ENCODE measurements at regions not wholly inside any gene's neighbourhood (a gene's known extent, or its start where the extent isn't known, plus 50 kb on each side); places are given as distances from the start of the nearest gene placed in this dataset.

DNA sequence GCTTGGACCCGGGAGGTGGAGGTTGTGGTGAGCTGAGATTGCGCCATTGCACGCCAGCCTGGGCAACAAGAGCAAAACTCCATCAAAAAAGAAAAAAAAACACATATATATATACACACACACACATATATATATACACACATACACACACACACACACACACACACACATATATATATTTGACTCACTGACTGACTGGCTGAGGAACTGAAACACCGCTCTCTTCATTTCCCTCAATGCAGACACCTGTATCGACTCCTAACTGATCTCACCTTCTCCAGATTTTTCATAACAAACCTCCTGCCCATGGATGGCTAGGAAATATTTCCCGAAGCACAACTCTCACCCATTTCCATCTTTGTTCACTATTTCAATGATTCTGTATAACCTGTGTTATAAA lies 140.7 kb upstream of the ANO3 start:
- no peak for DNase-seq (ENCODE audit: low spot score)
- Histone ChIP-seq H3K36me3 (ENCODE audit: insufficient read depth, low read length, poor library complexity, severe bottlenecking) (no peaks in the 10 kb centered on the region), H3K4me3 (ENCODE audit: low read depth, low read length, poor library complexity, severe bottlenecking) (no peak overlapping the region), H3K4me1 (ENCODE audit: insufficient read depth, low read length, poor library complexity, severe bottlenecking) (peaks cover 4% of the 10 kb centered on the region), H3K9me3 (ENCODE audit: low read depth, low read length, poor library complexity, severe bottlenecking) (no peaks in the 10 kb centered on the region), H3K27ac (ENCODE audit: low read depth, low read length, poor library complexity, severe bottlenecking) (no peak overlapping the region), H3K27me3 (replicated peaks; ENCODE audit: insufficient read depth, low read depth, low read length, poor library complexity) (no peaks in the 10 kb centered on the region)
- TF ChIP-seq, protein P1, sequence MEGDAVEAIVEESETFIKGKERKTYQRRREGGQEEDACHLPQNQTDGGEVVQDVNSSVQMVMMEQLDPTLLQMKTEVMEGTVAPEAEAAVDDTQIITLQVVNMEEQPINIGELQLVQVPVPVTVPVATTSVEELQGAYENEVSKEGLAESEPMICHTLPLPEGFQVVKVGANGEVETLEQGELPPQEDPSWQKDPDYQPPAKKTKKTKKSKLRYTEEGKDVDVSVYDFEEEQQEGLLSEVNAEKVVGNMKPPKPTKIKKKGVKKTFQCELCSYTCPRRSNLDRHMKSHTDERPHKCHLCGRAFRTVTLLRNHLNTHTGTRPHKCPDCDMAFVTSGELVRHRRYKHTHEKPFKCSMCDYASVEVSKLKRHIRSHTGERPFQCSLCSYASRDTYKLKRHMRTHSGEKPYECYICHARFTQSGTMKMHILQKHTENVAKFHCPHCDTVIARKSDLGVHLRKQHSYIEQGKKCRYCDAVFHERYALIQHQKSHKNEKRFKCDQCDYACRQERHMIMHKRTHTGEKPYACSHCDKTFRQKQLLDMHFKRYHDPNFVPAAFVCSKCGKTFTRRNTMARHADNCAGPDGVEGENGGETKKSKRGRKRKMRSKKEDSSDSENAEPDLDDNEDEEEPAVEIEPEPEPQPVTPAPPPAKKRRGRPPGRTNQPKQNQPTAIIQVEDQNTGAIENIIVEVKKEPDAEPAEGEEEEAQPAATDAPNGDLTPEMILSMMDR (conservative IDR thresholded peaks at IDR 0.05; ENCODE audit: low read depth, low read length): no peak
- TF ChIP-seq EZH2 (IDR thresholded peaks at IDR 0.05; ENCODE audit: borderline replicate concordance, low read depth, low read length, poor library complexity, severe bottlenecking): no peak
- intact Hi-C loops (cut with micrococcal nuclease; ENCODE audit: unreplicated experiment): no loop called here
- POLR2A ChIA-PET (ENCODE audit: low non-redundant PET): no interaction called here
- BruUV-seq (replicated peaks): no TSS peak
- CTCF ChIA-PET: no interaction called here

DNA sequence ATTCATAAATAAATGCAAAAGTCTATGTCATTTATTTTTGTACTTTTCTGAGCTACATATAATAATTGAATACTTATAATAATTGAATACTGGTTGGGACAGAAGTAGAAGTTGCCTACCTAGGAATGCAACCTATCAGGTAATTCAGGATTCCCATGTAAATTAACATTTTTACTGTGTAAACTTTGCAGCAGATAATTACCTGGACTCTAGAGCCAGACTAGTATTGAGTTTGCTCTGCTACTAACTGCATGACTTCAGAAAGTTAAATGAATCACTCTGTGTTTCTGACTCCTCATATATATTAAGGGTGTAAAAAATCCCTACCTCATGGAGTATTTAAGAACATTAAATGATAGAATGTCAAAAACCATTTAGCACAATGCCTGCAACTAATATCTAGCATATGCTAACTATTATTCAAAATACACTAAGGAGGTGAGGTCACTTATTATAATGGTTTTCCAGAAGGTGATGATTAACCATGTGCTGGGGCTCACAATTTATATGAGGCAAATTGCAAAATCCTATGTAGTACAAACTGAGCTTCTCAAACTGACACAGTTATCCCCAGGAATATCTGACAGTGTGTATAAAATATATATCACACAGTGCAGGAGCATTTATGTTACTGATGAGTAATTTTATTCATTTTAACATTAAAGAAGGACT lies 138.1 kb upstream of the ANO3 start:
- no TSS peak for BruUV-seq (replicated peaks)
- ChIA-PET CTCF (no interaction called here), POLR2A (ENCODE audit: low non-redundant PET) (no interaction called here)
- Histone ChIP-seq H3K27ac (ENCODE audit: low read depth, low read length, poor library complexity, severe bottlenecking) (no peak overlapping the region), H3K4me1 (ENCODE audit: insufficient read depth, low read length, poor library complexity, severe bottlenecking) (peaks cover 4% of the 10 kb centered on the region), H3K4me3 (ENCODE audit: low read depth, low read length, poor library complexity, severe bottlenecking) (no peak overlapping the region), H3K9me3 (ENCODE audit: low read depth, low read length, poor library complexity, severe bottlenecking) (no peaks in the 10 kb centered on the region), H3K36me3 (ENCODE audit: insufficient read depth, low read length, poor library complexity, severe bottlenecking) (no peaks in the 10 kb centered on the region), H3K27me3 (replicated peaks; ENCODE audit: insufficient read depth, low read depth, low read length, poor library complexity) (no peaks in the 10 kb centered on the region)
- TF ChIP-seq EZH2 (IDR thresholded peaks at IDR 0.05; ENCODE audit: borderline replicate concordance, low read depth, low read length, poor library complexity, severe bottlenecking): no peak
- TF ChIP-seq, protein P1 (conservative IDR thresholded peaks at IDR 0.05; ENCODE audit: low read depth, low read length): no peak
- DNase-seq (ENCODE audit: low spot score): no peak
- intact Hi-C loops (cut with micrococcal nuclease; ENCODE audit: unreplicated experiment): no loop called here

- Histone ChIP-seq H3K27me3 (replicated peaks; ENCODE audit: insufficient read depth, low read depth, low read length, poor library complexity) (no peaks in the 10 kb centered on the region), H3K36me3 (ENCODE audit: insufficient read depth, low read length, poor library complexity, severe bottlenecking) (no peaks in the 10 kb centered on the region), H3K4me3 (ENCODE audit: low read depth, low read length, poor library complexity, severe bottlenecking) (no peak overlapping the region), H3K27ac (ENCODE audit: low read depth, low read length, poor library complexity, severe bottlenecking) (no peak overlapping the region), H3K4me1 (ENCODE audit: insufficient read depth, low read length, poor library complexity, severe bottlenecking) (peaks cover 4% of the 10 kb centered on the region), H3K9me3 (ENCODE audit: low read depth, low read length, poor library complexity, severe bottlenecking) (no peaks in the 10 kb centered on the region)
- no TSS peak for BruUV-seq (replicated peaks)
- intact Hi-C loops (cut with micrococcal nuclease; ENCODE audit: unreplicated experiment): no loop called here
- ChIA-PET POLR2A (ENCODE audit: low non-redundant PET) (no interaction called here), CTCF (no interaction called here)
- no peak for TF ChIP-seq EZH2 (IDR thresholded peaks at IDR 0.05; ENCODE audit: borderline replicate concordance, low read depth, low read length, poor library complexity, severe bottlenecking)
- TF ChIP-seq, protein P1 (conservative IDR thresholded peaks at IDR 0.05; ENCODE audit: low read depth, low read length): no peak
- no peak for DNase-seq (ENCODE audit: low spot score)
Observed at GRCh38 chr11:26194881-26195280, 137.0 kb upstream of the ANO3 start.
